ENCODE measurements at regions not wholly inside any gene's neighbourhood (a gene's known extent, or its start where the extent isn't known, plus 50 kb on each side); places are given as distances from the start of the nearest gene placed in this dataset.

DNA sequence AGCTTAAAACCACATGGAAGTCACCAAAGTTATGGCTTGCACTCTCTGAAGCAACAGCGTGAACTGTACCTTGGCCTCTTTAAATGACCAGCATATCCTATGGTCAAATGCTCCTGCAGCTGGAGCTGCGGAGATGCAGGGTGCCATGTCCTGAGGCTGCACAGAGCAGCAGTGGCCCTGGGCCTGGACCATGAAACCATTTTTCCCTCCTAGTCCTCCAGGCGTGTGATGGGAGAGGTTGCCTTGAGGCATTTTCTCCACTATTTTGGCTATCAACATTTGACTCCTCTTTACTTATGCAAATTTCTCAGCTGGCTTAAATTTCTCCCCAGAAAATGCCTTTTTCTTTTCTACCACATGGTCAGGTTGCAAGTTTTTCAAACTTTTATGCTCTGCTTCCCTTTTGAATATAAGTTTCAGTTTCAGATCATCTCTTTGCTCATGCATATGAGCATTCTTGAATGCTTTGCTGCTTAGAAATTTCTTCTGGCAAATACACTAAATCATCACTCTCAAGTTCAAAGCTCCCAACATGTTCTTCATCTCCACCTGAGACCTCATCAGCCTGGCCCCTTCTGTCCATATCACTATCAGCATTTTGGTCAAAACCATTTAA lies 82.9 kb upstream of the TMEFF2 start:
- no peak for DNase-seq

DNA sequence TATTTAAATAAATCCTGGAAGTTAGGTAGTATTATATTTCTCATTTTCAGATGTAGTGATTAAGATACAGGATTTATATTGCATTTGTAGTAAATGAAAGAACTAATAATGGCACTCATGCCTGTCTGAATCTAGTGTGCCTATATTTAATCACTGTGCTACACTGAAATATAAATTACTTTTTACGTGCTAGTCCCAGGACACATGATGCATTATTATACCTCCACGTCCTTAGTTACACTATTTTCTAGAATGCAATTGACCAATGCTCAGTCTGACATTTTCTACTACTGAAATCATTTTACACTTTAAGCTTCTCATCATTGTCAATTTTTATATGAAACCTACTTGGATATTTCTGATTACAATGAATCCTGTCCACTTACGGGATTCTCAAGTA lies 80.9 kb upstream of the TMEFF2 start:
- DNase-seq = no peak

DNA sequence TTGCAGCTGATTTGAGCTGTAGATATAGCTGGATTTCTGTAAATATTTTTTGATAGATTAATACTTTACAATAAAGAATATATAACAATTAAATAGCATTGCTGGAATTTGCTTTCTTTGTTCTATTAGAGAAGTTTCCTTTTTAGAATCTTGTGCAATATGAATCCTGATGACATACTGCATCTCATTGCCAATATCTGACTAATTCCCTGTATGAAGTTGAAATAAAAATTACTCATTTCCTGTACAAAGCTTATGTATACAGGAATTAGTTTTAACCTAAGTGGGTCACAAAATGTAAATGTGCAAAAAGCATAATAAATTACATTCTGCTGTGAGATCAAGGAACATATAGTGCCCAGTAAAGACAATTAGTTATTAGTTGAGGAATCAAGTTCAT lies 72.8 kb upstream of the TMEFF2 start:
- no peak for DNase-seq

DNA sequence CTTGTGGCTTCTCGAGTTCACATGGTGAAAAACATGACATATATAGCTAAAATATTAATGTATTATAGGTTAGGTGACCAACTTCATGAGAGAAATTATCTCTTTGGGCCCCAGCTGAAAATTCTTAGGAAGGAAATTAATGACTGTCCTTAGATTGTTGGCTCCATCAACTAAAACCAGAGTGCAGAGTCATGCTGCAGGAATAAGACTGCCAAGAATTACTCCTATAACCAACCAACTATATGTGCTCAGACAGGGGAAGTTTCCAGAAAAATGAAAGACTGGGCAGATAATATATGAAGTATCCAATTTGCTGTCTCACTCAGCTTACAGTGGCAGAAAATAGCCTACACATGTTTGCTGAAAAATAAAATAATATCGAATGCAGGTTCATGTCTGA lies 71.0 kb upstream of the TMEFF2 start:
- DNase-seq = no peak

DNA sequence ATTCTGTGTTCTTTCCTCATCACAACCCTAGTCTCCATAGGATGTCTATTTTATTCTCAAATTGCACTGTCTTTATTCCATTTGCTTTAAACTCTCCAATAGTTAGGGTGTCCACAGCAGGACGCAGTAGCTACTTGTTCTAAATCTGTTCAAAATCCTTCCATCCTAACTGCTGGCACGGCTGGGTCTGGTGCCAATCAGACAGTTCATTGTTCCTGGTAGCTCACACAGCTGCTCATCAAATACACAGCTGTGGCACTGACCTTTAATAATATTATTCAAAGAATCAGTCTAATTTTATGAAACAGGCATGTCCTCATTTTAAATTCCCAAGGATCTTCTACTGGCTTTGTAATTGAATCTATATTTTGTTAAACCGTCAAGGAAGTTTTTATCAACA lies 59.7 kb upstream of the TMEFF2 start:
- DNase-seq = peak; percentile 25 to 63

DNA sequence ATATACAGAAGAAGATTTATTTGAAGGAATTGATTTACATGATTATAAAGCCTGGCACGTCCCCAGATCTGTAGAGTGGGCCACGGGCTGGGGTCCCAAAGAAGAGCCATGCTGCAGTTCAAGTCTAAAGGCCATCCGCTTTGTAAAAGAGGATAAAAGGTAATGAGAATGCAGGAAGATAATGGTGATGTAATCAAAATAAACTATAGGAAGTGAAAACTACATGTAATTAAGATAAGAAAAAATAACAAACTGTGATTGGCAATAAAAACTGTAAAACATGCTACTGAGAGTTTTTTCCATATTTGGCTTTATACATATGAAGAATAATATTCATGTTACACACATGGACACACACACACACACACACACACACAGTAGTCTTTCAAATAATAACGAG lies 59.0 kb upstream of the TMEFF2 start:
- no peak for DNase-seq

DNA sequence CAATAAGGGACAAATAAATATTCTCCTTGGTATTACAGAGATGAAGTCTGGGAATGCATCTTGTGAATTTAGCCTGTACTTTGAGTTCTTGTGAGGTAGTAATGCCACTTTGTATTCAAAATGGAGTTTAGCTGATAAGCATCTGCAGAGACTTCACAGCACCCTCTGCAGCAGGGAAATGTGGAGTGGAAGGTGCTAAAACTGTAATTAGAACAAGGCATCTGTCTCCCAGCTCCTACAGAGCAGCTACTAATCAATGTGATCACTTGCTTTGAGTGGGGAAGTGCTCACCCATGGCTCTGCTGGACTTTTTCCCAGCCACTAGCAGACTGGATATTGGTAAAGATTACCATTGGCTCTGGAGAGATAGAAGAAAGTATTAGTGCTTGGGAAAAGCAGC lies 56.2 kb upstream of the TMEFF2 start:
- peak in 1 of 2 donors; percentile 20 for DNase-seq

DNA sequence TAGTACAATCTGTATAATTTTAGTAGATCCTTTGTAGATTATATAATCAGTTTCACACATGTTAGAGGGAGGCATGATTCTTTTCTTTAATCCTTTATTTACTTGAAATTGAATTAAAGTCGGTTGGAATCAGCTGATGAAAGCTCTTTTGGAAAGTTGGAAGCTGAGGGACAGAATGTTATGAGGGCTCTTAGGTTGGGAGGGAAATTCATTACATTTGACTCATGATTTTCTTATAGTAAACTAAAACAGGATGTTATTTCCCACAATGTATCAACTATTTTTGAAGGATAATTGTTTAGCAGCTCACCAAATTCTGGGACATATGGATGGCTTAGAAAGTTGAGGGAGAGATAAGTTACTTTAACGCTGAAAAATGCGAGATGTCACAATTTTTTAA lies 52.7 kb upstream of the TMEFF2 start:
- DNase-seq = no peak

DNA sequence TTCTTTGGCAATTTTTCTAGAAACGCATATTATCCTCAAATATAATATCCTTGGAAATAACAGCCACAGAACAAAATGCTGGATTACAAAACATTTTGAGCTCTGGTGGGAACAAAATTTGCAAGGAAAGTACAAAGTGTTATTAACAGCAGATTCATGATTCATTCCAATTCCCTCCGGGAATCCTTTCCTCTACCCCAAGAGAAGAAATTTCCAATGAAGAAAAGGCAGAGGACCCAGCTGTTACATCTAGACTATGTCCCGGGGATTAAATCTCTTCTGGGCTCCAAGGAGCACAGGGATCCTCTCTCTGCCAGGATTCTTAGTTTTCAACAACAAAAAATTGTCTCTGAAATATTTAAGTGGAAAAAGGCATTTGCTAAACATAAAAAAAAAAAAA lies 51.6 kb upstream of the TMEFF2 start:
- no peak for DNase-seq

DNA sequence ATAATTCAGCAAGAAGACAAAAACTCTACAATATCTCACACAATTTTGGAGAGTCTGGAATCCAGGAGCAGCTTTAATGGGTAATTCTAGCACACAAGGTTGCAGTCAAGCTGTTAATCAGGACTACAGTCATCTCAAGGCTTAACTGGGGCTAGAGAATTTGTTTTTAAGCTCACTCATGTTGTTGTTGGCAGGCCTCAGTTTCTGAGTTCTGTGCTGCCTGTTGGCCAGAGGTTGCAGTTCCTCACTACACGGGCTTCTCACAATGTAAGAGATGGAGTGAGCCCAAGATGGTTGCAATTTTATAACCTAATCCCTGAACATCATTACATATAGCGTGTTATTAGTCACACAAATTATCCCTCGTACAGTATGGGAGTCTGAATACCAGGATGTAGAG lies 50.6 kb upstream of the TMEFF2 start:
- DNase-seq = no peak
